H1 (cell line): ENCODE measurements at regions not wholly inside any gene's neighbourhood (a gene's known extent, or its start where the extent isn't known, plus 50 kb on each side); places are given as distances from the start of the nearest gene placed in this dataset.

ENCODE experiments used
- CTCF ChIA-PET: fragments of 300-600 bp; sonication (Branson Sonifier 250); formaldehyde crosslinking; loops from one replicate; lab custom pipeline; 2021; ENCODE audit not compliant: partially characterized antibody; lab: Charles Lee
- POLR2A ChIA-PET: fragments of 300-600 bp; sonication (Branson Sonifier 250); formaldehyde crosslinking; loops from one replicate; lab custom pipeline; 2021; ENCODE audit warnings: inconsistent platforms; ENCODE audit not compliant: partially characterized antibody; lab: Charles Lee
- DNase-seq, 2 experiments: peaks; one replicate each; pipeline versions ENCODE4 v3.0.0 to v3.0.0-alpha.2; 2010 to 2022; ENCODE audit warnings: low spot score in 2 of 2, low read depth in 1 of 2, mixed read lengths in 1 of 2
- FAIRE-seq: peaks from 2 replicates; lab custom pipeline; 2011; peaks lifted over from hg19 to GRCh38; lab: Jason Lieb, UNC
- H2AFZ ChIP-seq: 2 replicates; pipeline ENCODE4 v1.8.1; 2012; ENCODE audit warnings: low read length, inconsistent platforms
- H2AK5ac ChIP-seq: 2 replicates; pipeline ENCODE4 v1.6.1; 2013; ENCODE audit warnings: low read depth, low read length
- H2BK120ac ChIP-seq: replicated peaks from 2 replicates; pipeline ENCODE3; 2013; ENCODE audit warnings: low read depth, low read length, inconsistent platforms
- H2BK12ac ChIP-seq: 2 replicates; pipeline ENCODE4 v1.6.1; 2013; ENCODE audit warnings: low read depth, low read length
- H2BK15ac ChIP-seq: 2 replicates; pipeline ENCODE4 v1.6.1; 2013; ENCODE audit warnings: low read length
- H2BK20ac ChIP-seq: 2 replicates; pipeline ENCODE4 v1.6.1; 2013; ENCODE audit warnings: low read length
- H2BK5ac ChIP-seq: 2 replicates; pipeline ENCODE4 v1.6.1; 2013; ENCODE audit warnings: low read depth, low read length
- H3K14ac ChIP-seq: 2 replicates; pipeline ENCODE4 v1.6.1; 2013; ENCODE audit warnings: inconsistent platforms; ENCODE audit not compliant: insufficient read length
- H3K18ac ChIP-seq: 2 replicates; pipeline ENCODE4 v1.6.1; 2013; ENCODE audit warnings: low read length; ENCODE audit errors: extremely low read depth
- H3K23ac ChIP-seq: 2 replicates; pipeline ENCODE4 v1.6.1; 2013; ENCODE audit warnings: inconsistent platforms; ENCODE audit not compliant: insufficient read length
- H3K23me2 ChIP-seq: 2 replicates; pipeline ENCODE4 v1.6.1; 2013; ENCODE audit warnings: low read depth, low read length
- H3K27ac ChIP-seq: 2 replicates; pipeline ENCODE4 v1.6.1; 2011; ENCODE audit warnings: low read depth, low read length, inconsistent platforms
- H3K27me3 ChIP-seq, 4 experiments: replicated peaks in 1 of 4; 1 replicate in 1 of 4; 2 replicates in 3 of 4; pipeline versions ENCODE4 v1.6.1 to v1.8.1; 2011 to 2013; ENCODE audit warnings: low read length in 3 of 4, mild to moderate bottlenecking in 3 of 4, inconsistent platforms in 2 of 4, mixed read lengths in 2 of 4, moderate library complexity in 1 of 4; ENCODE audit not compliant: control insufficient read depth in 3 of 4, insufficient read depth in 3 of 4; ENCODE audit errors: extremely low read depth in 1 of 4
- H3K36me3 ChIP-seq, 4 experiments: 2 replicates each; pipeline versions ENCODE4 v1.6.1 to v1.8.1; 2011 to 2013; ENCODE audit warnings: mild to moderate bottlenecking in 4 of 4, low read length in 3 of 4, moderate library complexity in 2 of 4, control low read depth in 1 of 4, inconsistent platforms in 1 of 4; ENCODE audit not compliant: insufficient read depth in 4 of 4, control insufficient read depth in 2 of 4
- H3K4ac ChIP-seq: replicated peaks from 2 replicates; pipeline ENCODE3; 2013; ENCODE audit warnings: low read length, low read depth, mixed read lengths, inconsistent platforms; ENCODE audit not compliant: insufficient read length
- H3K4me1 ChIP-seq, 4 experiments: replicated peaks in 1 of 4; 1 replicate in 1 of 4; 2 replicates in 3 of 4; pipeline versions ENCODE4 v1.6.1 to v1.8.1; 2011 to 2013; ENCODE audit warnings: low read length in 3 of 4, inconsistent platforms in 2 of 4, mixed read lengths in 1 of 4; ENCODE audit not compliant: insufficient read depth in 4 of 4, control insufficient read depth in 3 of 4
- H3K4me2 ChIP-seq, 2 experiments: 2 replicates each; pipeline versions ENCODE4 v1.6.1 to v1.8.1; 2011 to 2013; ENCODE audit warnings: low read depth in 2 of 2, low read length in 2 of 2, control low read depth in 1 of 2, inconsistent platforms in 1 of 2, mild to moderate bottlenecking in 1 of 2; ENCODE audit not compliant: insufficient read depth in 1 of 2
- H3K4me3 ChIP-seq, 4 experiments: fragments of 200-600, 300-600 bp in 1 of 4; sonication (generic), shearing (Covaris generic), sonication (Bioruptor Twin) in 1 of 4; 2 replicates each; pipeline versions ENCODE4 v1.5.1 to v1.8.1; 2011 to 2016; ENCODE audit warnings: low read length in 4 of 4, low read depth in 3 of 4, control low read depth in 2 of 4, inconsistent platforms in 2 of 4, mild to moderate bottlenecking in 2 of 4, mixed read lengths in 1 of 4, moderate library complexity in 1 of 4; ENCODE audit not compliant: insufficient read depth in 2 of 4; ENCODE audit errors: extremely low read depth in 1 of 4
- H3K56ac ChIP-seq: replicated peaks from 2 replicates; pipeline ENCODE3; 2013; ENCODE audit warnings: low read depth, mild to moderate bottlenecking, mixed read lengths, low read length, inconsistent platforms; ENCODE audit not compliant: insufficient read length
- H3K79me1 ChIP-seq: 2 replicates; pipeline ENCODE4 v1.6.1; 2013; ENCODE audit warnings: low read depth, low read length, control low read depth
- H3K79me2 ChIP-seq, 2 experiments: 2 replicates each; pipeline versions ENCODE4 v1.6.1 to v1.8.1; 2012 to 2013; ENCODE audit warnings: low read length in 2 of 2, mild to moderate bottlenecking in 2 of 2, inconsistent platforms in 1 of 2; ENCODE audit not compliant: insufficient read depth in 2 of 2, control insufficient read depth in 1 of 2
- H3K9ac ChIP-seq, 4 experiments: replicated peaks in 1 of 4; 1 replicate in 1 of 4; 2 replicates in 3 of 4; pipeline versions ENCODE4 v1.6.1 to v1.8.1; 2011 to 2013; ENCODE audit warnings: low read depth in 3 of 4, low read length in 3 of 4, control low read depth in 2 of 4, mild to moderate bottlenecking in 2 of 4, moderate library complexity in 2 of 4, inconsistent platforms in 1 of 4; ENCODE audit errors: extremely low read depth in 1 of 4
- H3K9me3 ChIP-seq, 2 experiments: 2 replicates each; pipeline versions ENCODE4 v1.6.1 to v1.8.1; 2012 to 2013; ENCODE audit warnings: mild to moderate bottlenecking in 2 of 2, moderate library complexity in 2 of 2, control low read depth in 1 of 2, inconsistent platforms in 1 of 2, low read depth in 1 of 2, low read length in 1 of 2, mixed read lengths in 1 of 2; ENCODE audit not compliant: insufficient read depth in 2 of 2
- H4K20me1 ChIP-seq, 2 experiments: replicated peaks in 1 of 2; 2 replicates each; pipeline versions ENCODE3 to v1.8.1; 2011 to 2013; ENCODE audit warnings: inconsistent platforms in 2 of 2, low read length in 2 of 2, mild to moderate bottlenecking in 1 of 2; ENCODE audit not compliant: insufficient read depth in 2 of 2, control insufficient read depth in 1 of 2
- H4K5ac ChIP-seq: 2 replicates; pipeline ENCODE4 v1.6.1; 2013; ENCODE audit warnings: low read length, low read depth, mixed read lengths, inconsistent platforms; ENCODE audit not compliant: insufficient read length
- H4K8ac ChIP-seq: 2 replicates; pipeline ENCODE4 v1.8.0; 2013; ENCODE audit warnings: mild to moderate bottlenecking, moderate library complexity, low read length, inconsistent platforms; ENCODE audit not compliant: insufficient read depth; ENCODE audit errors: extremely low read depth
- H4K91ac ChIP-seq: replicated peaks from 2 replicates; pipeline ENCODE3; 2013; ENCODE audit warnings: low read length, mixed read lengths, inconsistent platforms; ENCODE audit not compliant: insufficient read length
- GABPA ChIP-seq: IDR thresholded peaks from 2 replicates; pipeline ENCODE4 v1.6.1; 2011; ENCODE audit warnings: mild to moderate bottlenecking, low read length, moderate library complexity, borderline replicate concordance; ENCODE audit not compliant: insufficient read depth
- SIX5 ChIP-seq: IDR thresholded peaks from 2 replicates; pipeline ENCODE4 v1.6.1; 2011; ENCODE audit warnings: mild to moderate bottlenecking, low read depth, low read length
- SP2 ChIP-seq: IDR thresholded peaks from 2 replicates; pipeline ENCODE4 v1.6.1; 2012; ENCODE audit warnings: mild to moderate bottlenecking, low read length, inconsistent platforms
- TEAD4 ChIP-seq: IDR thresholded peaks from 2 replicates; pipeline ENCODE4 v1.6.1; 2012; ENCODE audit warnings: low read depth, low read length, inconsistent platforms, mixed read lengths
- WGBS, 2 experiments: shearing (Covaris generic) in 1 of 2; methylation state at CpG; one replicate each; pipeline versions ENCODE4 v1.1.6 to v1.1.7; 2013 to 2015; ENCODE audit warnings: low lambda C conversion rate in 2 of 2, mixed read lengths in 2 of 2, inconsistent platforms in 1 of 2, low coverage in 1 of 2, missing lambda C conversion rate in 1 of 2; ENCODE audit not compliant: insufficient replicate concordance in 2 of 2, insufficient coverage in 1 of 2, insufficient read length in 1 of 2; ENCODE audit errors: extremely low coverage in 1 of 2, missing lambda C conversion rate in 1 of 2; 5-methylcytosine and 5-hydroxymethylcytosine counted together

DNA sequence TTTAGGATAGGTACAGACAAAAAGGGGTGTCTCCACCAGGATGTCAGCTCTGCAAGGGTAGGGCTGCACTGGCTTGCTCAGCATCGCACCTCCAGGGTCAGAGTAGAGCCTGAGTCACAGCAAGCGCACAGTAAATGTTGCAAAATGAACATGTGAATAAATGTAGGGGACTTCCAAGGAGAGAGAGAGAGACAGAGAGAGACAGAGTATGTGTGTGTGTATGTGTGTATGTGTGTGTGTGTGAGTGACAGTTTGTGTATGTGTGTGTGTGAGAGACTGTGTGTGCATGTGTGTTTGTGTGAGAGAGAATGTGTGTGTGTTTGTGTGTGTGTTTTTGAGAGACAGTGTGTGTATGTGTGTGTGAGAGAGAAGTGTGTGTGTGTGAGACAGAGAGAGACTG is 163.3 kb downstream of the RPS24 start:
- Histone ChIP-seq H3K4me2 (no peak overlapping the region), H3K23ac (no peak overlapping the region), H3K9me3 (peaks cover 6 to 9% of the 10 kb centered on the region in 2 experiments; a peak in 2 of 4 replicates), H3K56ac (no peak overlapping the region), H3K27me3 (no peaks in the 10 kb centered on the region; a peak in 1 of 7 replicates), H3K4me1 (peaks cover 0 to 7% (median 3%) of the 10 kb centered on the region in 4 experiments; a peak in 3 of 7 replicates), H3K23me2 (peaks cover 4% of the 10 kb centered on the region; the same call in 1 of the 2 replicates), H3K18ac (no peak overlapping the region), H2BK120ac (no peak overlapping the region), H2BK12ac (no peak overlapping the region), H3K79me1 (no peaks in the 10 kb centered on the region), H2AK5ac (no peak overlapping the region; the same call in 1 of the 2 replicates), H3K9ac (no peak overlapping the region), H4K8ac (no peak overlapping the region), H3K36me3 (no peaks in the 10 kb centered on the region; a peak in 1 of 8 replicates), H2BK5ac (no peak overlapping the region; the same call in 1 of the 2 replicates), H3K27ac (no peak overlapping the region), H4K20me1 (peaks cover 0 to 2% of the 10 kb centered on the region in 2 experiments), H2BK15ac (0 out of 2 replicates have a peak overlapping the region, but pooled peaks have one; percentile 76), H3K14ac (no peak overlapping the region), H3K4ac (no peak overlapping the region), H2BK20ac (no peak overlapping the region), H3K4me3 (no peak overlapping the region), H3K79me2 (no peaks in the 10 kb centered on the region), H4K91ac (no peak overlapping the region), H2AFZ (no peak overlapping the region), H4K5ac (no peak overlapping the region)
- WGBS, 2 experiments, result 95% methylated on average over 2 of the region's 2 CpGs; no CpG with 5 or more reads in 1 of the 2 experiments
- no peak for FAIRE-seq
- no peak for TF ChIP-seq SP2
- no peak for TF ChIP-seq SIX5
- no peak for TF ChIP-seq GABPA
- no peak for TF ChIP-seq TEAD4
- POLR2A ChIA-PET, result no interaction called here
- no peak for DNase-seq
- CTCF ChIA-PET, result interaction anchor here (1.3 kb wide), 1 partner anchor 9 kb away, joined by 3 read pairs; no protein-coding TSS in a partner anchor
